Ovary (tissue), 3 donors: ENCODE measurements at regions not wholly inside any gene's neighbourhood (a gene's known extent, or its start where the extent isn't known, plus 50 kb on each side); places are given as distances from the start of the nearest gene placed in this dataset.

ENCODE experiments used
- POLR2A ChIP-seq: fragments of 450-650 bp; IDR thresholded peaks from one replicate; pipeline ENCODE4 v1.6.1; 2017; ENCODE audit warnings: antibody characterized with exemption, mild to moderate bottlenecking, moderate library complexity
- TF ChIP-seq, protein P1 (sequence below), 3 donors: fragments of 450-650 bp in 2 of 3; fragments of 200-600 bp in 1 of 3; IDR thresholded peaks; one replicate each; pipeline versions ENCODE4 v1.5.1 to v1.8.0; 2016 to 2022; ENCODE audit warnings: antibody characterized with exemption in 3 of 3, mild to moderate bottlenecking in 1 of 3
- donor health status: DM: no; HTN: no; CAD: no.

DNA sequence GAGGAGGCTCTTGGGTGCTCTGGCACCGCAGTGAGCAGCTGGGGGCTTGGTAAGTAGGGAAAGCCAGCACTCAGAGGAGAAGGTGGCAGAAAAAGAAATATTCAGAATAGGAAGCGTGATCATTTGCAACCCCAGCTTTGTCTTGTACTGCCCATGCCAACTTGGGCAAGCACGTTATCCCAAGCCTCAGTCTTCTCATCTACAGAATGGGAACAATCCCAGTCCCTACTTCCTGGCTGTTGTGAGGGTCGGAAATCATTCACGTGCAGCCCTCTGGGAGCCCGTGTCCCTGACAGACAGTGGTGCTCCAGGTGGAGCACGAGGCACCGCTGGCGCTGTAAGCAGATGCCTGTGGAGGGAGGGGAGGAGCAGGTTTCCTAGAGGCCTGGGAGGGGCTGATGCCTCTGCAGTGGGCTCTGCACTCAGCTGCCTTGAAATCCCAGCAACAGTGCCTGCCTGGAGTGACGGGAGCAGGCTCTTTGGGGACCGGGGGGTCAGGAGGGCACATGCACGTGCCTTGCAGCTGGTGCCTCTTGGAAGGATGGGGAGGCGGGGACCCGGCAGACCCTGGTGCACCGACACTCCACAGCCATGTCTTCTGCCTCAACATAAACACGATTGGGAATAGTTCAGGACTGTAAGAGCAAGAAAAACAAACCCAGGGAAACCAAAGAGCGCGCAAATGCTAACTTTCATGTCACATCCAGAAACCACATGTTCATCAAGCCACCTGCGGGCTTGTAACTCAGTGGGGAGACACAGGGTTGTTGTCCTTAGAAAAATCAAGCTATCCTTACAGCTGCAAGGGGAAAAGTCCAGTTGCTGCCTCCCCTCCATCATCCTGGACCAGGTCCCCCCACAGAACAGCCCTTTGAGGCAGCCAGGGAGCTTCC is 86.5 kb upstream of the DIO3 start:
- TF ChIP-seq, protein P1, sequence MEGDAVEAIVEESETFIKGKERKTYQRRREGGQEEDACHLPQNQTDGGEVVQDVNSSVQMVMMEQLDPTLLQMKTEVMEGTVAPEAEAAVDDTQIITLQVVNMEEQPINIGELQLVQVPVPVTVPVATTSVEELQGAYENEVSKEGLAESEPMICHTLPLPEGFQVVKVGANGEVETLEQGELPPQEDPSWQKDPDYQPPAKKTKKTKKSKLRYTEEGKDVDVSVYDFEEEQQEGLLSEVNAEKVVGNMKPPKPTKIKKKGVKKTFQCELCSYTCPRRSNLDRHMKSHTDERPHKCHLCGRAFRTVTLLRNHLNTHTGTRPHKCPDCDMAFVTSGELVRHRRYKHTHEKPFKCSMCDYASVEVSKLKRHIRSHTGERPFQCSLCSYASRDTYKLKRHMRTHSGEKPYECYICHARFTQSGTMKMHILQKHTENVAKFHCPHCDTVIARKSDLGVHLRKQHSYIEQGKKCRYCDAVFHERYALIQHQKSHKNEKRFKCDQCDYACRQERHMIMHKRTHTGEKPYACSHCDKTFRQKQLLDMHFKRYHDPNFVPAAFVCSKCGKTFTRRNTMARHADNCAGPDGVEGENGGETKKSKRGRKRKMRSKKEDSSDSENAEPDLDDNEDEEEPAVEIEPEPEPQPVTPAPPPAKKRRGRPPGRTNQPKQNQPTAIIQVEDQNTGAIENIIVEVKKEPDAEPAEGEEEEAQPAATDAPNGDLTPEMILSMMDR (IDR thresholded peaks at IDR 0.05): no peak
- no peak for TF ChIP-seq POLR2A
